GM03348 (cell line): ENCODE measurements at regions not wholly inside any gene's neighbourhood (a gene's known extent, or its start where the extent isn't known, plus 50 kb on each side); places are given as distances from the start of the nearest gene placed in this dataset.
"Not testable (repeated sequence)": the region's sequence is repeated elsewhere in the genome, so short reads cannot be mapped to it uniquely, and the experiment has no call there.

ENCODE experiments used
- DNase-seq: peaks from one replicate; pipeline ENCODE4 v3.0.0; 2012; ENCODE audit warnings: low spot score

GRCh38 chr3:40949347-40949746 lies 250.0 kb upstream of the CTNNB1 start:
- not testable (repeated sequence) for DNase-seq

- no peak for DNase-seq
Measured at GRCh38 chr3:40951636-40952035, 247.7 kb upstream of the CTNNB1 start.

DNA sequence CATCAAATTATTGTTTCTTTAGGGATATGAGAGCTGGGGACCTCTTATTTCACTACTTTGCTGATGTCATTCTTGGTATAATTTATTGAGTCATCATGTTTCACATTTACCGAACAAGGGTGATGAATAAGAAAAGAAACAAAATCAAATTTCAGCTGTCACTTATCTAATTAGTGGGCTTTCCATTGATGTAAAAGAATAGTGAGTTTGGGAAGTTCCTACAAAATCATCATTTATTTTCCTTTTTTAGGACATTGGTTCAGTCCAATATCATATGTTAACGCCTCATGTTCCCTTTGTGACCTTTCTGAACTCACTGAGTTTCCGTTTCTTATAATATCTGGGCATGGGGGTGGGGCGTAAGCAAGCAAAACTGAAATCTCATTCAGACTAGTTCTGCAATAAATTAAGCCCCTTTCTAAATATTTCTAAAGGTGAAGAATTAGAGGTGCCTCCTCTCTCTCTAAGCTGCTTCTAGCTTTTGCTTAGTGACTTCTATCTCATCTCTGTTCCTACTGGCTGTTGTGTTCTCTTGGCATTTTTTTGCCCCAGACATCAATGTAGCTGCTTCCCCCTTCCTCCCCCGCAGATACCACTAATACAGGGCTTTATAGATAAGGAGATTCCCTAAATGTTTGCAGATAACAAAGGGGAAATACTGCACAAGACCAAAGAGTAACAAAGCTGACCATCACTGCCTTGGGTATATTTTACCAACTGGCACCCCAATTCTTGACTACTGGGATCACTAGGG lies 238.0 kb upstream of the CTNNB1 start:
- DNase-seq: no peak

DNA sequence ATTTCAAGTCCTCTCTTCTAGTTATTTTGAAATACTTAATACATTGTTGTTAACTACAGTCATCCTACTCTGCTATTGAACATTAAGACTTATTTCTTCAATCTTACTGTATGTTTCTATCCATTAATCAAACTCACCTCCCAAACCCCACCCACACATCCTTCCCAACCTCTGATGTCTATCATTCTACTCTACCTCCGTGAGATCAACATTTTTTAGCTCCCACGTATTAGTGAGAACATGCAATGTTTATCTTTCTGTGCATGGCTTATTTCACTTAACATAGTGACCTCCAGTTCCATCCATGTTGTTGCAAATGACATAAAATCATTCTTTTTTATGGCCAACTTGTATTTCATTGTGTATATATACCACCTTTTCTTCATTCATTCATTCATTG lies 236.6 kb upstream of the CTNNB1 start:
- no peak for DNase-seq

DNA sequence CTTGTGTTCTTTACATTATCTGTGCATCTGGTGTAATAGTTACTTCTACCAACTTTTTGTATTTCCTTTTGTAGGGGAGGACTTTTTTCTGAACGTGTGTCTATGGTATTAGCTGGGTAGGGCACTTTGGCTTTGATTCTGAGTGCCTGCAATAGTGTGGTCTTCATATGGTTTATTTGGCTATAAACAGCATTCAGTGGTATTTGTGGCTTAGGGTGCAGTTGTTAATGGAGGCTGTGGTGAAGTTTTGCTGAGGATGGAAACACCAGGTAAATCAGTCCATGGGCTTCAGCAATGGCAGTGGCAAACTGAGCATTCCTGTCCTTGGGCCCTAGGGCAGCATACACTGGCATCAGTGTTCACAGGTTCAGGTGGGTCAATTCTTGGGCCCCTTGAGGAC lies 230.6 kb upstream of the CTNNB1 start:
- DNase-seq: no peak

DNA sequence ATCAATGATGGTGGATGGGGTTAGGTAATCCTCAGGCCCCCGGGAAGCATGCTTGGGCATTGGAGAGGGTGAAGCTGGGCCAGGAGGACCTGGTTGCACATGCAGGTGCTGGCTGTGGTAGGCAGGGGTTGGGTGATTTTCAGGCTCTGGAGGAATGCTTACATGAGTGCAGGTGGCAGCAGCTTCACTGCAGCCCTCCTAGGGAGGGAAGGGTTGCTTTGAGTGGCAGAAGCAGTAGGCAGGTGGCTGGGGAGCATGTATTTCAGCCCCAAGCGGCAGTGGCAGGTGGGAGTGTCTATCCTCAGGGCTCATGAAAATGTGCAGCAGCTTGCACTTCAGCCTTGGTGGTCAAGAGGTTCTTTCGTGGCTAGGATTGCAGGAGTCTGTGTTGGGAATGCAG lies 230.0 kb upstream of the CTNNB1 start:
- no peak for DNase-seq

DNA sequence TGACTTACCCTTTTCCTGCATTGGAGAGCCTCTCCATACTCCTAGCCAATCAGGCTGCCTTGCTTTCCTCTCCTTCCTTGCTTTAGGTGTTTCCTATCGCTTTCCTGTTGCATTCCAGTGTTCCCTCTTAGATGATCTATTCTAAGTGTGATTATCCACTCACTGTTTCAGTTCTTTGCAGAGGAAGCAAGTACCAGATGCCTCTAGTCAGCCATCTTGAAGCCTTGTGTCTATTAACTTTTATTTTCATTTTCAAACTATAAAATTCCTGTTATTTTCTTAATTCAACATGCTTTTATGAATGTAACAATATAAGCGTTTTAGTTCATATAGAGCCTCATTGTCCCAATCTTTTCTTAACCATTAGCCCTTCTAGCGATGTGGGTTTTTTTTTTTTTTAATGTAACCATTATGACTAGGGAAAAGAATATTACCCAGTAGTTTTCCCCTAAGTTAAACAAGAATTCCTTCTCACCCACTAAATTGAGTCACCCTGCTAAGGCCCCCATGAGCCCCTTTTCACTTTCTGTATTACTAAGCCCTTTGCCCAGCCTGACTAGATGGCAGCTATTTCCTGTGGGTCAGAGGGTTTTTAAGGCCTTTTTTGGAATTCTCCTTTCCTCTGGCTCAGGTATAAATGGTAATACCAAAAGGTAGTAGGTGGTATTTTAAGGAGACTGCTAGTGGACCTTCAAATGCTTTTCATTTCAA lies 229.4 kb upstream of the CTNNB1 start:
- no peak for DNase-seq

GRCh38 chr3:40971191-40972168 lies 227.8 kb upstream of the CTNNB1 start:
- DNase-seq: peak; percentile 50

- no peak for DNase-seq
Measured at GRCh38 chr3:40972350-40972749, 227.0 kb upstream of the CTNNB1 start.

DNA sequence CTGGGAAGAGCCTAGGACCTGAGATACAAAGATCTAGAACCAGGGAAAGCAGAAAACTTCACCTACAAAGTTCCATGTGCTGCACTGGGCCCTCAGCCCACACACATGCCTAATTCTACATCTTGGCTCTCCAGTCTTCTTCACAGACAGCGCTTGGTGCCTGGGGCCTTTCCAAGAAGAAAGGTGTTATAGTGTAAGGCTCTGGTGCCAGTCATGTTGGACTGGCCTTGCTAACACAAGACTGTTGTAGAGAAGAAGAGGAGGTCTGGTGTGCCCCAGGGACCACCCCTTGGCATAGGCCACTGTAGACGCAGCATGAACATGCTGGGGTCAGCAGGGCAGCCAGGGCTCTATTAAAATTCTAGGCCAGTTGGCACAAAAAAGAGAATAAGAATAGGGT lies 226.2 kb upstream of the CTNNB1 start:
- no peak for DNase-seq

- no peak for DNase-seq
Measured at GRCh38 chr3:40975711-40976121, 223.6 kb upstream of the CTNNB1 start.

- no peak for DNase-seq
Measured at GRCh38 chr3:40976241-40976640, 223.1 kb upstream of the CTNNB1 start.

DNA sequence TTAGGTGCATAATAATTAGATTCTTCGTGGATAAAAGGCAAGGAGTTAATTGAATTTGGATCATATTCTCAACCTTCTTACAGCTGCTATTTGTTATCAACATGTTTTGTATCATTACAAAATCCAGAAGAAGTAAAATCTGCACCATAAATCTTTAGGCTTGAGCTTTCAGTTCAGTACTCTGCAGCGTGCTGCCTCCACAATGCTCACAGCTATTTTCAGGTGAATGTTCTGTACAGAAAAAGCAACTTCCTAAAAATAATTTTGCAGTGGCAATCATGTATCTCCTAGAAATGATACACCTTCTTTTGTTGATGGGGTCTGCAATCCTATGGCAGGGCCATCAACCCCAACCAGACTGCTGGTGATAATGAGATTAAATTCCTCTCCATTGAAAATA lies 220.9 kb upstream of the CTNNB1 start:
- no peak for DNase-seq

DNA sequence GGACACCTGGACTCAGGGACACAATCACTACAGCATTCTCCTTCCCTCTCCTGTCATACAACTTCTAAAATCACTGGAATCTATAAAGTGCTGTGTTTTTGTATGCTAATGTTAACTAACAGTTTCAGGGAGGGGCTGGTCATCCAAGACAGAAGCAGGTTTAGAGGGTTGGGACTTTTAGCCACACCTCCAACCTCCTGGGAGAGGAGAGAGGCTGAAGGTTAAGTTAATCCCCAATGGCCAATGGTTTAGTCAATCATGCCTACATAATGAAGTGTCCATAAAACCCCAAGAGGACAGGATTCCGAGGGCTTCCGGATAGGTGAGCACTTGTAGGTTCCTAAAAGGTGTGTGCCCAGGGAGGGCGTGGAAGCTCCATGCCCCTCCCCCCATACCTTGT lies 219.3 kb upstream of the CTNNB1 start:
- DNase-seq: no peak

DNA sequence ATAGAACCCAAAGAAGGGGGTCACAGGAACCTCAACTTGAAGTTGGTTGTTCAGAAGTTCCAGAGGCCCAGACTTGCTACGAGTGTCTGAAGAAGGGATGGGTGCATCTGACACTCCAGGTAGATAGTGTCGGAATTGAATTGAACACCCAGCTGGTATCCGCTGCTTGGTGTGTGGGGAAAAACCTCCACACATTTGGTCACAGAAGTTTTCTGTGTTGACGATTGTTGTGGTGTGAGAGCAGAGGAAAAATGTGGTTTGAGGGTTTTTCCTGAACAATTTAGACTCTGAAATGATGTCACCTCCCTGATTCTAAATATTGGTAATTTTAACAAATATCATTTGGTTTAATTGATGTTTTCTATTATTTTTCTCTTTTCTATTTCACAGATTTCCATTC lies 218.8 kb upstream of the CTNNB1 start:
- DNase-seq: no peak

DNA sequence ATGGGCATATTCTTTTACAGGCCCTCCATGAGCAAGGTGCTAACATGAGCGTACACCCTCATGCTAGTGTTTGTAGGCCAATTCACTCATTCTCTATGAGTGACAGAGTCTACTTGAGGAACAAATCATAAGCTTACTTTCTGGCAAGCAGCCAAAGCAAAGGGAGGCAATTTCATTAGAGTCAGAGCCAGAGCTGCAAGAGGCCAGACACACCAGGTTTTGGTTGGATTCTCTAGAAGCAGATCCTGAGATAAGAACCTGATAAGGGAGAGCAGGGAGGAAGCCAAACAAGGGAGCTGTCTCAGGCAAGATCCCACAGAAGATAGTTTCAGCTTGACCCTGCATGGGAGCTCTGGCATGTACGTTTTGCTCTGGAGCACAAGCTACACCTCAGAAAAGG lies 214.1 kb upstream of the CTNNB1 start:
- no peak for DNase-seq

- DNase-seq: no peak
Measured at GRCh38 chr3:40988468-40988867, 210.8 kb upstream of the CTNNB1 start.

GRCh38 chr3:40989141-40990061 lies 209.9 kb upstream of the CTNNB1 start:
- DNase-seq: no peak

DNA sequence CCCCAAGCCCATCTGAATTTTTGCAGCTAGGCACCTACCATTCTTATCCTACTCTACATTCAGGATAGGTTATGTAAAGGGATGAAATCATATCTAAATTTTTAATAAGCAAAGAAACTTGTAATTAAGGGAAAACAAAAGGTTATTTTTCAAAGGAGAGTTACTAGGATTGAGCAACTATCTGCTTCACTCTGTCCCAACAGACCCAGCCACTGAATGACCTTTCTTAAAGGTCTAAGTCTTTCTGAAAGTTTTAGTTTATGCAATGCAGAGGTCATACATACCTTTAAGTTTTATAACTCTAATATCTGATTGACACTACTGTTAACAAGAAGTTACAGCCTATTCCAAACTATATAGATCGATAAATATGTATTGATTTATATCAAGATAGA lies 209.2 kb upstream of the CTNNB1 start:
- DNase-seq: no peak

DNA sequence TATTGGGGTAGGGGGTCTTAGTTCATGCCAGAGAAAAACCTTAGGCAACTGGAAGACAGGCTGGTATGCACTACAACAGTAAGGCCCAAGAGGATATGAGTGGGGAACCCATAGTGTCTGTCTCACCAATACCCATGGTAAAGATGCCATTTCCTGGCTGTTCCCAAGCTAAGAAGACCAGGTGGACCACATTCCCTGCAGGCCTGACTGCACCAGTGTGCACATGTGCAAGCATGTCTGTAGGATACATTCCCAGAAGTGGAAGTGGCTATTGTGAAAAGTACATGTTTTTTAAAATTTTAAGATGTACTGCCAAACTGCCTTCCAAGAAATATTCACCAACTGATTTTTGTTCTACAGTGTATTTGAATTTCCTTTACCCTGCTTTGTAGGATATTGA lies 207.3 kb upstream of the CTNNB1 start:
- DNase-seq: no peak

- DNase-seq: no peak
Measured at GRCh38 chr3:40994611-40995010, 204.7 kb upstream of the CTNNB1 start.

DNA sequence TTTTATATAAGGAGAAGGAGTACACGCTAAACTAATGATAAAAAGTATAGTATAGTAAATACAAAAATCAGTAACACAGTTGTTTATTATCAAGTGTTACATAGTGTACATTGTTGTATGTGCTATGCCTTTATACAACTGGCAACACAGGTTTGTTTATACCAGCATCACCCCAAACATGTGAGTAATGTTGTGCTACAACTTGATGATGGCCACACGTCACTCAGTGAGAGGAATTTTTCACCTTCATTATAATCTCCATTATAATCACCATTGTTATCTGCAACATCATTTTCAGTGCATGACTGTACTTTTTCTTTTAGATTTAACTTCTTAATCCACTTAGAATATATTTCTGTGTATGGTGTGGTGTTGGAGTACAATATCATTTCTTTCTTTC lies 204.0 kb upstream of the CTNNB1 start:
- no peak for DNase-seq
